HEK293T (cell line): ENCODE measurements at regions not wholly inside any gene's neighbourhood (a gene's known extent, or its start where the extent isn't known, plus 50 kb on each side); places are given as distances from the start of the nearest gene placed in this dataset.

Source experiments
- ARNT ChIP-seq: fragments of 450-650 bp; IDR thresholded peaks from 2 replicates; pipeline ENCODE4 v1.6.1; 2017; ENCODE audit warnings: mild to moderate bottlenecking
- BHLHE40 ChIP-seq: fragments of 450-650 bp; IDR thresholded peaks from 2 replicates; pipeline ENCODE4 v1.6.1; 2016; ENCODE audit warnings: mild to moderate bottlenecking, moderate library complexity, borderline replicate concordance
- CTBP1 ChIP-seq: fragments of 450-650 bp; IDR thresholded peaks from 2 replicates; pipeline ENCODE4 v1.6.1; 2016; ENCODE audit warnings: borderline replicate concordance
- NFRKB ChIP-seq: fragments of 450-650 bp; IDR thresholded peaks from 2 replicates; pipeline ENCODE4 v1.6.1; 2016; ENCODE audit warnings: mild to moderate bottlenecking, moderate library complexity
- SP1 ChIP-seq: fragments of 450-650 bp; IDR thresholded peaks from 2 replicates; pipeline ENCODE4 v1.6.1; 2017
- ZNF384 ChIP-seq: fragments of 450-650 bp; IDR thresholded peaks from 2 replicates; pipeline ENCODE4 v1.6.1; 2016

DNA sequence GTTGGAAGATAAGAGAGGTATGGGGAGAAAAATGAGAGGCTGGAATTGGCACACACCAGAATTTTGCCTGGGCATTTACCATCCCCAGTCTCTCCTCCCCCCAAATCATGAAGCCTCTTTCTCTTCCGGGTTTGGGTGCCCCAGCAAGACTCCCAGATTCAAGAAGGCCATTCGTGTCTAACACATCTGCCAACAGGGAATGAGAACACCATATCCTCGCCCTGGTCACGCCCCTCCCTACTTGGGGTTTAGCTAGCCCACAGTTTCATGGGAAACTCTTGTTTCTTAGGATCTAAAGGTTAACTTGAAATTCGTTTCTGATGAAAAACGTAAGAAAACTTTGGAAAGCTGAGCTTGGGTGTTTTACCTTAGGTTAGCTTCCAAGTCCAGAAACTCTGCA lies 105.5 kb upstream of the TMEM170B start:
- TF ChIP-seq SP1 (no peak), BHLHE40 (no peak), ZNF384 (no peak), CTBP1 (no peak), ARNT (no peak), NFRKB (no peak)
